ENCODE measurements at regions not wholly inside any gene's neighbourhood (a gene's known extent, or its start where the extent isn't known, plus 50 kb on each side); places are given as distances from the start of the nearest gene placed in this dataset.

DNA sequence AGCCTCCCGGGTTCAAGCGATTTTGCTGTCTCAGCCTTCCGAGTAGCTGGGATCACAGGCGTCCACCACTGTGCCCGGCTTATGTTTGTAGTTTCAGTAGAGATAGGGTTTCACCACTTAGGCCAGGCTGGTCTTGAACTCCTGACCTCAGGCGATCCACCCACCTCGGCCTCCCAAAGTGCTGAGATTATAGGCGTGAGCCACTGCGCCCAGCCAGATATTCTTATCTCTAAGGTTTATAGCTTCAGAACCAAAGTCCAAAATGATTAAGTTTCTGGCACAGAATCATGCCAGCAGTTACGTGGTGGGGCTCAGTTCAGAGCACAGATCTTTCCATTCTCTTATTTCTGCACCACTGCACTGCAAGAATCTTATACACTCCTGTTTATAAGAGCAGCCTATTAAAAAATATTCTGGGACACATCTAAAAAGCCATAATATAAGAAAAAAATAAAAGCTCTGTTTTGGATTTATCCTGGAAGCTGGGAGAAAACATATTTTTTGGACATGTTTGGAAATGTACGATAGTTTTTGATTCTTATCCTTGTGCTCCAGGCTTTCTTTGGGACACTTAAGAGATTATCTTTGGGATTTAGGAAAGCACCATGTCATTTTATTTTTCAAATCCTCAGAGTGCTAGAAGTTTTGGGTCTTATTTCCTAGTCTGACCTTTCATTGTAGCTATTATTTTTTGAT, 129.6 kb downstream of the LMNTD1 start (continued):
- TF ChIP-seq, protein P1, sequence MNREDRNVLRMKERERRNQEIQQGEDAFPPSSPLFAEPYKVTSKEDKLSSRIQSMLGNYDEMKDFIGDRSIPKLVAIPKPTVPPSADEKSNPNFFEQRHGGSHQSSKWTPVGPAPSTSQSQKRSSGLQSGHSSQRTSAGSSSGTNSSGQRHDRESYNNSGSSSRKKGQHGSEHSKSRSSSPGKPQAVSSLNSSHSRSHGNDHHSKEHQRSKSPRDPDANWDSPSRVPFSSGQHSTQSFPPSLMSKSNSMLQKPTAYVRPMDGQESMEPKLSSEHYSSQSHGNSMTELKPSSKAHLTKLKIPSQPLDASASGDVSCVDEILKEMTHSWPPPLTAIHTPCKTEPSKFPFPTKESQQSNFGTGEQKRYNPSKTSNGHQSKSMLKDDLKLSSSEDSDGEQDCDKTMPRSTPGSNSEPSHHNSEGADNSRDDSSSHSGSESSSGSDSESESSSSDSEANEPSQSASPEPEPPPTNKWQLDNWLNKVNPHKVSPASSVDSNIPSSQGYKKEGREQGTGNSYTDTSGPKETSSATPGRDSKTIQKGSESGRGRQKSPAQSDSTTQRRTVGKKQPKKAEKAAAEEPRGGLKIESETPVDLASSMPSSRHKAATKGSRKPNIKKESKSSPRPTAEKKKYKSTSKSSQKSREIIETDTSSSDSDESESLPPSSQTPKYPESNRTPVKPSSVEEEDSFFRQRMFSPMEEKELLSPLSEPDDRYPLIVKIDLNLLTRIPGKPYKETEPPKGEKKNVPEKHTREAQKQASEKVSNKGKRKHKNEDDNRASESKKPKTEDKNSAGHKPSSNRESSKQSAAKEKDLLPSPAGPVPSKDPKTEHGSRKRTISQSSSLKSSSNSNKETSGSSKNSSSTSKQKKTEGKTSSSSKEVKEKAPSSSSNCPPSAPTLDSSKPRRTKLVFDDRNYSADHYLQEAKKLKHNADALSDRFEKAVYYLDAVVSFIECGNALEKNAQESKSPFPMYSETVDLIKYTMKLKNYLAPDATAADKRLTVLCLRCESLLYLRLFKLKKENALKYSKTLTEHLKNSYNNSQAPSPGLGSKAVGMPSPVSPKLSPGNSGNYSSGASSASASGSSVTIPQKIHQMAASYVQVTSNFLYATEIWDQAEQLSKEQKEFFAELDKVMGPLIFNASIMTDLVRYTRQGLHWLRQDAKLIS (CRISPR knock-in tag; IDR thresholded peaks at IDR 0.05; ENCODE audit: borderline replicate concordance) = no peak
- TF ChIP-seq, protein P2, sequence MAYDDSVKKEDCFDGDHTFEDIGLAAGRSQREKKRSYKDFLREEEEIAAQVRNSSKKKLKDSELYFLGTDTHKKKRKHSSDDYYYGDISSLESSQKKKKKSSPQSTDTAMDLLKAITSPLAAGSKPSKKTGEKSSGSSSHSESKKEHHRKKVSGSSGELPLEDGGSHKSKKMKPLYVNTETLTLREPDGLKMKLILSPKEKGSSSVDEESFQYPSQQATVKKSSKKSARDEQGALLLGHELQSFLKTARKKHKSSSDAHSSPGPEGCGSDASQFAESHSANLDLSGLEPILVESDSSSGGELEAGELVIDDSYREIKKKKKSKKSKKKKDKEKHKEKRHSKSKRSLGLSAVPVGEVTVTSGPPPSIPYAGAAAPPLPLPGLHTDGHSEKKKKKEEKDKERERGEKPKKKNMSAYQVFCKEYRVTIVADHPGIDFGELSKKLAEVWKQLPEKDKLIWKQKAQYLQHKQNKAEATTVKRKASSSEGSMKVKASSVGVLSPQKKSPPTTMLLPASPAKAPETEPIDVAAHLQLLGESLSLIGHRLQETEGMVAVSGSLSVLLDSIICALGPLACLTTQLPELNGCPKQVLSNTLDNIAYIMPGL (CRISPR knock-in tag; IDR thresholded peaks at IDR 0.05) = no peak
- TF ChIP-seq TCF7 (CRISPR knock-in tag; IDR thresholded peaks at IDR 0.05; ENCODE audit: low read depth) = no peak

DNA sequence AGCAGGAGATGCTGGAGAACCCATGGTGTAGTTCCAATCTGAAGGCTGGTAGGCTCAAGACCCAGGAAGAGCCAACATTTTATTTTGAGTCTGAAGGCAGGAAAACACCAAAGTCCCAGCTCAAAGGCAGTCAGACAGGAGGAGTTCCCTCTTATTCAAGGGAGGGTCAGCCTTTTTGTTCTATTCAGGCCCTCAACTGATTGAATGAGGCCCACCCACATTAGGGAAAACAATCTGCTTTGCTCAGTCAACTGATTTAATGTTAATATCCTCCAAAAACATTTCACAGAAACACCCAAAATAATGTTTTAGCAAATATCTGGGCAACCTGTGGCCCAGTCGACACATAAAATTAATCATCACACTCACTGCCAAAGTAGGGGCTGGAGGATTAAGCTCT, 130.8 kb downstream of the LMNTD1 start:
- H3K4me1 Mint-ChIP-seq = no peaks in the 10 kb centered on the region
- H3K27me3 Mint-ChIP-seq (ENCODE audit: low read depth) = no peaks in the 10 kb centered on the region; the same call in 1 of the 2 replicates
- no peak for ATAC-seq
- H3K9me3 Mint-ChIP-seq = no peaks in the 10 kb centered on the region
- ChIA-PET CTCF (no interaction called here), POLR2A (no interaction called here)
- H3K27ac Mint-ChIP-seq = no peak overlapping the region
- no peak for DNase-seq (ENCODE audit: low spot score)
- TF ChIP-seq CREB1 (CRISPR knock-in tag; IDR thresholded peaks at IDR 0.05) (no peak), NFYB (CRISPR knock-in tag; conservative IDR thresholded peaks at IDR 0.05; ENCODE audit: low read depth) (no peak), ZNF121 (CRISPR knock-in tag; IDR thresholded peaks at IDR 0.05) (no peak)
- TF ChIP-seq, protein P3, sequence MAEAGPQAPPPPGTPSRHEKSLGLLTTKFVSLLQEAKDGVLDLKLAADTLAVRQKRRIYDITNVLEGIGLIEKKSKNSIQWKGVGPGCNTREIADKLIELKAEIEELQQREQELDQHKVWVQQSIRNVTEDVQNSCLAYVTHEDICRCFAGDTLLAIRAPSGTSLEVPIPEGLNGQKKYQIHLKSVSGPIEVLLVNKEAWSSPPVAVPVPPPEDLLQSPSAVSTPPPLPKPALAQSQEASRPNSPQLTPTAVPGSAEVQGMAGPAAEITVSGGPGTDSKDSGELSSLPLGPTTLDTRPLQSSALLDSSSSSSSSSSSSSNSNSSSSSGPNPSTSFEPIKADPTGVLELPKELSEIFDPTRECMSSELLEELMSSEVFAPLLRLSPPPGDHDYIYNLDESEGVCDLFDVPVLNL (CRISPR knock-in tag; IDR thresholded peaks at IDR 0.05; ENCODE audit: borderline replicate concordance, low read depth) = no peak
- H3K4me3 Mint-ChIP-seq = no peak overlapping the region
- H3K36me3 Mint-ChIP-seq = no peaks in the 10 kb centered on the region

DNA sequence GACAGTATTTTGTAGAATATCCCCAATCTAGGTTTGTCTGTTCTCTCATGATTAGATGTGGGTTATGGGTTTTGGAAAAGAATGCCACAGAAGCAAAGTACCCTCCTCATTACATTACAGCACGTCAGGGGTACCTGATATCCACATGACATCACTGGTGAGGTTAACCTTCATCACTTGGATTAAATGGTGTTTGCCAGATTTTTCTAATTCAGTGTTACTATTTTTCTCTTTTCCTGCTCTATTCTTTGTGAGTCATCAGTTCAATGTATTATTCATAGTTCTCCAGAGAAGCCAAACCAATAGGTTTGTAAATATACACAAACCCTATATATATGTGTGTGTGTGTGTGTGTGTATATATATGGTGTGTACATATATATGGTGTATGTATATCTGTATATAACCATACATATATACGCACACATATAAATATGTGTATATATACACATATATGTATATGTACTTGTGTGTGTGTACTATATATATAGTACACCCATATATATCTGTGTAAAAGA, 131.4 kb downstream of the LMNTD1 start:
- Mint-ChIP-seq H3K27ac (no peak overlapping the region), H3K4me1 (no peaks in the 10 kb centered on the region), H3K9me3 (no peaks in the 10 kb centered on the region), H3K4me3 (no peak overlapping the region), H3K27me3 (ENCODE audit: low read depth) (no peaks in the 10 kb centered on the region; the same call in 1 of the 2 replicates), H3K36me3 (no peaks in the 10 kb centered on the region)
- ATAC-seq = no peak
- CTCF ChIA-PET = no interaction called here
- POLR2A ChIA-PET = no interaction called here
- DNase-seq (ENCODE audit: low spot score) = no peak
- TF ChIP-seq ZNF416 (CRISPR knock-in tag; IDR thresholded peaks at IDR 0.05) = no peak
- TF ChIP-seq, protein P4, sequence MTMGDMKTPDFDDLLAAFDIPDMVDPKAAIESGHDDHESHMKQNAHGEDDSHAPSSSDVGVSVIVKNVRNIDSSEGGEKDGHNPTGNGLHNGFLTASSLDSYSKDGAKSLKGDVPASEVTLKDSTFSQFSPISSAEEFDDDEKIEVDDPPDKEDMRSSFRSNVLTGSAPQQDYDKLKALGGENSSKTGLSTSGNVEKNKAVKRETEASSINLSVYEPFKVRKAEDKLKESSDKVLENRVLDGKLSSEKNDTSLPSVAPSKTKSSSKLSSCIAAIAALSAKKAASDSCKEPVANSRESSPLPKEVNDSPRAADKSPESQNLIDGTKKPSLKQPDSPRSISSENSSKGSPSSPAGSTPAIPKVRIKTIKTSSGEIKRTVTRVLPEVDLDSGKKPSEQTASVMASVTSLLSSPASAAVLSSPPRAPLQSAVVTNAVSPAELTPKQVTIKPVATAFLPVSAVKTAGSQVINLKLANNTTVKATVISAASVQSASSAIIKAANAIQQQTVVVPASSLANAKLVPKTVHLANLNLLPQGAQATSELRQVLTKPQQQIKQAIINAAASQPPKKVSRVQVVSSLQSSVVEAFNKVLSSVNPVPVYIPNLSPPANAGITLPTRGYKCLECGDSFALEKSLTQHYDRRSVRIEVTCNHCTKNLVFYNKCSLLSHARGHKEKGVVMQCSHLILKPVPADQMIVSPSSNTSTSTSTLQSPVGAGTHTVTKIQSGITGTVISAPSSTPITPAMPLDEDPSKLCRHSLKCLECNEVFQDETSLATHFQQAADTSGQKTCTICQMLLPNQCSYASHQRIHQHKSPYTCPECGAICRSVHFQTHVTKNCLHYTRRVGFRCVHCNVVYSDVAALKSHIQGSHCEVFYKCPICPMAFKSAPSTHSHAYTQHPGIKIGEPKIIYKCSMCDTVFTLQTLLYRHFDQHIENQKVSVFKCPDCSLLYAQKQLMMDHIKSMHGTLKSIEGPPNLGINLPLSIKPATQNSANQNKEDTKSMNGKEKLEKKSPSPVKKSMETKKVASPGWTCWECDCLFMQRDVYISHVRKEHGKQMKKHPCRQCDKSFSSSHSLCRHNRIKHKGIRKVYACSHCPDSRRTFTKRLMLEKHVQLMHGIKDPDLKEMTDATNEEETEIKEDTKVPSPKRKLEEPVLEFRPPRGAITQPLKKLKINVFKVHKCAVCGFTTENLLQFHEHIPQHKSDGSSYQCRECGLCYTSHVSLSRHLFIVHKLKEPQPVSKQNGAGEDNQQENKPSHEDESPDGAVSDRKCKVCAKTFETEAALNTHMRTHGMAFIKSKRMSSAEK (CRISPR knock-in tag; IDR thresholded peaks at IDR 0.05; ENCODE audit: borderline replicate concordance) = no peak
- TF ChIP-seq ZBTB21 (CRISPR knock-in tag; IDR thresholded peaks at IDR 0.05; ENCODE audit: borderline replicate concordance) = no peak
- TF ChIP-seq, protein P5, sequence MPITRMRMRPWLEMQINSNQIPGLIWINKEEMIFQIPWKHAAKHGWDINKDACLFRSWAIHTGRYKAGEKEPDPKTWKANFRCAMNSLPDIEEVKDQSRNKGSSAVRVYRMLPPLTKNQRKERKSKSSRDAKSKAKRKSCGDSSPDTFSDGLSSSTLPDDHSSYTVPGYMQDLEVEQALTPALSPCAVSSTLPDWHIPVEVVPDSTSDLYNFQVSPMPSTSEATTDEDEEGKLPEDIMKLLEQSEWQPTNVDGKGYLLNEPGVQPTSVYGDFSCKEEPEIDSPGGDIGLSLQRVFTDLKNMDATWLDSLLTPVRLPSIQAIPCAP (CRISPR knock-in tag; IDR thresholded peaks at IDR 0.05) = no peak
- TF ChIP-seq, protein P6, sequence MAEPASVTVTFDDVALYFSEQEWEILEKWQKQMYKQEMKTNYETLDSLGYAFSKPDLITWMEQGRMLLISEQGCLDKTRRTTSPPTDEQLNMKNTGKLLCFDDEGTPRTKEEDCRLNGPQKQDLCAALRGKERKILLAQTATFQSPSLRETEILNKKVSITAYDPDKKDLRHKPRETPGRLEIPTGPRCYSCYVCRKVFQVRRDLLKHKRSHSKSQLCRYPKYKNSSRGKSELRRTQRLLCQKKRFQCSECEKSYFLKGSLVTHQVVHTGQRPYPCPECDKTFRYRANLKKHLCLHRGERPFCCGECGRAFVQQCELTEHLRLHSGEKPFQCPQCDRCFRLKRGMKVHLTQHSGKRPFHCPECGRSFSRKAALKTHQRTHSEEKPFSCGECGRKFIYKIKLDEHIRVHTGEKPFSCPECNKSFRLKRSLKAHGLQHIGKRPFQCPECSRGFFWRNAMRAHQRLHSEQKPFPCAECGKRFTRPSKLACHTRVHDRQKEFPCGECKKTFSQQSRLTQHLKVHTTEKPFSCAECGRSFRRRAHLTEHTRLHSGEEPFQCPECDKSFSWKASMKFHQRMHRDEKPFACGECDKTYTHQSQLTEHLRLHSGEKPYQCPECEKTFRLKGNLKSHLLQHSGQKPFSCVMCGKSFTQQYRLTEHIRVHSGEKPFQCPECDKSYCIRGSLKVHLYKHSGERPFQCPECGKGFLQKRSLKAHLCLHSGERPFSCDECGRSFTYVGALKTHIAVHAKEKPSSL (CRISPR knock-in tag; conservative IDR thresholded peaks at IDR 0.05) = no peak
- TF ChIP-seq, protein P7, sequence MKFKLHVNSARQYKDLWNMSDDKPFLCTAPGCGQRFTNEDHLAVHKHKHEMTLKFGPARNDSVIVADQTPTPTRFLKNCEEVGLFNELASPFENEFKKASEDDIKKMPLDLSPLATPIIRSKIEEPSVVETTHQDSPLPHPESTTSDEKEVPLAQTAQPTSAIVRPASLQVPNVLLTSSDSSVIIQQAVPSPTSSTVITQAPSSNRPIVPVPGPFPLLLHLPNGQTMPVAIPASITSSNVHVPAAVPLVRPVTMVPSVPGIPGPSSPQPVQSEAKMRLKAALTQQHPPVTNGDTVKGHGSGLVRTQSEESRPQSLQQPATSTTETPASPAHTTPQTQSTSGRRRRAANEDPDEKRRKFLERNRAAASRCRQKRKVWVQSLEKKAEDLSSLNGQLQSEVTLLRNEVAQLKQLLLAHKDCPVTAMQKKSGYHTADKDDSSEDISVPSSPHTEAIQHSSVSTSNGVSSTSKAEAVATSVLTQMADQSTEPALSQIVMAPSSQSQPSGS (CRISPR knock-in tag; IDR thresholded peaks at IDR 0.05; ENCODE audit: borderline replicate concordance, low read depth) = no peak
- no peak for TF ChIP-seq FOXK1 (CRISPR knock-in tag; IDR thresholded peaks at IDR 0.05)
